ENCODE measurements at regions not wholly inside any gene's neighbourhood (a gene's known extent, or its start where the extent isn't known, plus 50 kb on each side); places are given as distances from the start of the nearest gene placed in this dataset.

DNA sequence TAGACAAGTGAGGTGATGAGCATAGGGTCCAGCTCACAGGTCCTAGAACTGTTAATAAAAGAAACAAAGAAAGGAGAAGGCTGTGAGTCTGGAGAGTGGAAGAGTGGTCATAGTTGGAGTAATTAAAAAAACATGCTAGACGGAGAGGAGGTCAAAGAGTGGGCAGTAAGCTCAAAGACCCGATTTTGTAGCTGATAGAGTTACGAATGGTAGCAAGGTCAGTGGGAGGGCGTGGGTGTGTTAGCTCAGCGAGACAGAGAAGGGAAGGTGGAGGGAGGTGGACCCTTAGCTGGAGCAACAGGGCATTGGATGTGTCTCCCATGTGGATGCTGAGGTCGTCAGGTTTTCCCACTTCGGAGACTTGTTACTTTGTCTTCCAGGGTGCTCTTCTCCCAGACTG is 431.7 kb downstream of the CDH26 start:
- ChIA-PET CTCF (no interaction called here), POLR2A (no interaction called here)
- no peaks in the 10 kb centered on the region for H3K9me3 ChIP-seq (ENCODE audit: control insufficient read depth, insufficient read depth, low read depth, low read length)
- H3K36me3 ChIP-seq (ENCODE audit: control insufficient read depth in 2 of 2, insufficient read depth in 1 of 2, low read length in 2 of 2): no peaks in the 10 kb centered on the region
- TF ChIP-seq, protein P1, sequence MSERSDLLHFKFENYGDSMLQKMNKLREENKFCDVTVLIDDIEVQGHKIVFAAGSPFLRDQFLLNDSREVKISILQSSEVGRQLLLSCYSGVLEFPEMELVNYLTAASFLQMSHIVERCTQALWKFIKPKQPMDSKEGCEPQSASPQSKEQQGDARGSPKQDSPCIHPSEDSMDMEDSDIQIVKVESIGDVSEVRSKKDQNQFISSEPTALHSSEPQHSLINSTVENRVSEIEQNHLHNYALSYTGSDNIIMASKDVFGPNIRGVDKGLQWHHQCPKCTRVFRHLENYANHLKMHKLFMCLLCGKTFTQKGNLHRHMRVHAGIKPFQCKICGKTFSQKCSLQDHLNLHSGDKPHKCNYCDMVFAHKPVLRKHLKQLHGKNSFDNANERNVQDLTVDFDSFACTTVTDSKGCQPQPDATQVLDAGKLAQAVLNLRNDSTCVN (tag by site-specific recombination; optimal IDR thresholded peaks at IDR 0.05): no peak
- TF ChIP-seq ZNF302 (tag by site-specific recombination; IDR thresholded peaks at IDR 0.05; ENCODE audit: low read depth) (no peak), ZFHX2 (tag by site-specific recombination; conservative IDR thresholded peaks at IDR 0.05) (peak; percentile 56), MEIS1 (CRISPR knock-in tag; IDR thresholded peaks at IDR 0.05; ENCODE audit: borderline replicate concordance) (no peak), EGR2 (tag by site-specific recombination; IDR thresholded peaks at IDR 0.05; ENCODE audit: low read depth) (peak; percentile 86)
- no peaks in the 10 kb centered on the region for H3K4me1 ChIP-seq (ENCODE audit: control insufficient read depth, insufficient read depth, low read length)
- H3K4me3 ChIP-seq (ENCODE audit: low read depth, low read length): no peak overlapping the region
- H3K27ac ChIP-seq (ENCODE audit: extremely low read depth, low read depth, low read length): no peak overlapping the region

DNA sequence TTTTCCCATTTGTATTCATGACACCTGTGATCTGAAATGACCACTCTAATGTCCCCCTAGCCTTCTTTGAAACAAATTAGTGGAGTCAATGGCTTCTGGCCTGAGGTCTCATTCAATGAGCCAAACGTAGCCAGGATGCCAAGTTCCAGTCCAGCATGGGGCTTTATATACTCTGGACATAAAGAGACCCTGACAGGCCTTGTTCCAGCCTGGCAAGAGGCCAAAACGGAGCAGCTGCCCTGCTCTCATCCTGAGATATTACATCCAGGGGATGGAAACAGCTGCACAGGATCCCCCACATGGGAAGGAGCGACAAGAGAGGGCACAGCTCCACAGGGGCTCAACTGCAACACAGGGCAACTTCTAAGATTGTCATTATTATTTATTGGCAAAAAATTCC is 437.8 kb downstream of the CDH26 start:
- Histone ChIP-seq H3K27ac (ENCODE audit: extremely low read depth, low read depth, low read length) (no peak overlapping the region), H3K36me3 (ENCODE audit: control insufficient read depth in 2 of 2, insufficient read depth in 1 of 2, low read length in 2 of 2) (no peaks in the 10 kb centered on the region), H3K9me3 (ENCODE audit: control insufficient read depth, insufficient read depth, low read depth, low read length) (no peaks in the 10 kb centered on the region; the same call in 1 of the 2 replicates), H3K4me1 (ENCODE audit: control insufficient read depth, insufficient read depth, low read length) (no peaks in the 10 kb centered on the region), H3K4me3 (ENCODE audit: low read depth, low read length) (no peak overlapping the region)
- CTCF ChIA-PET: no interaction called here
- POLR2A ChIA-PET: no interaction called here
- TF ChIP-seq ZNF114 (tag by site-specific recombination; IDR thresholded peaks at IDR 0.05) (no peak), TRIM28 (IDR thresholded peaks at IDR 0.05; ENCODE audit: borderline replicate concordance, low read length) (no peak), ZNF624 (tag by site-specific recombination; IDR thresholded peaks at IDR 0.05) (no peak)

DNA sequence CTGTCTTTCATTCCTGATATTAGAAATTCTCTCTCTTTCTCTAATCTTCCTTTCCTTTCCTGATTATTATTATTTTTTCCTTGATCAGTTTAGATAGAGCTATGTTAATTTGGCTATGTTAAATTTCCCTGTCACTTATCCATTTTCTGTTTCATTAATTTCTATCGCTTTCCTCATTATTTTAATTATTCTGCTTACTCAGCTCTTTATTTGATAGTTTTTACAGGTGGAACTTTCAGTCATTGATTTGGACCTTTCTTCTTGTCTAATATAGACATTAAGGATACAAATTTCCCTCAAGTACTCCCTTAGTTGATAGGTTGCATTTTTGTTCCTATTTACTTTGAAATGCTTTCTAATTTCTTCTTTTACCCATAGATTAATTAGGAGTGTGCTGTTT is 442.3 kb downstream of the CDH26 start:
- POLR2A ChIA-PET: no interaction called here
- CTCF ChIA-PET: no interaction called here

More for the DNA sequence above, 442.3 kb downstream of the CDH26 start:
- H3K4me3 ChIP-seq (ENCODE audit: low read depth, low read length): no peak overlapping the region
- no peaks in the 10 kb centered on the region for H3K4me1 ChIP-seq (ENCODE audit: control insufficient read depth, insufficient read depth, low read length)
- H3K27ac ChIP-seq (ENCODE audit: extremely low read depth, low read depth, low read length): no peak overlapping the region
- no peaks in the 10 kb centered on the region; the same call in 1 of the 2 replicates for H3K9me3 ChIP-seq (ENCODE audit: control insufficient read depth, insufficient read depth, low read depth, low read length)
- TF ChIP-seq, protein P2, sequence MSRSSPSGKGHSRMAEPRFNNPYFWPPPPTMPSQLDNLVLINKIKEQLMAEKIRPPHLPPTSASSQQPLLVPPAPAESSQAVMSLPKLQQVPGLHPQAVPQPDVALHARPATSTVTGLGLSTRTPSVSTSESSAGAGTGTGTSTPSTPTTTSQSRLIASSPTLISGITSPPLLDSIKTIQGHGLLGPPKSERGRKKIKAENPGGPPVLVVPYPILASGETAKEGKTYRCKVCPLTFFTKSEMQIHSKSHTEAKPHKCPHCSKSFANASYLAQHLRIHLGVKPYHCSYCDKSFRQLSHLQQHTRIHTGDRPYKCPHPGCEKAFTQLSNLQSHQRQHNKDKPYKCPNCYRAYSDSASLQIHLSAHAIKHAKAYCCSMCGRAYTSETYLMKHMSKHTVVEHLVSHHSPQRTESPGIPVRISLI (tag by site-specific recombination; IDR thresholded peaks at IDR 0.05): no peak
- TF ChIP-seq ZNF354C (tag by site-specific recombination; IDR thresholded peaks at IDR 0.05; ENCODE audit: borderline replicate concordance, low read depth): no peak
- TF ChIP-seq, protein P3, sequence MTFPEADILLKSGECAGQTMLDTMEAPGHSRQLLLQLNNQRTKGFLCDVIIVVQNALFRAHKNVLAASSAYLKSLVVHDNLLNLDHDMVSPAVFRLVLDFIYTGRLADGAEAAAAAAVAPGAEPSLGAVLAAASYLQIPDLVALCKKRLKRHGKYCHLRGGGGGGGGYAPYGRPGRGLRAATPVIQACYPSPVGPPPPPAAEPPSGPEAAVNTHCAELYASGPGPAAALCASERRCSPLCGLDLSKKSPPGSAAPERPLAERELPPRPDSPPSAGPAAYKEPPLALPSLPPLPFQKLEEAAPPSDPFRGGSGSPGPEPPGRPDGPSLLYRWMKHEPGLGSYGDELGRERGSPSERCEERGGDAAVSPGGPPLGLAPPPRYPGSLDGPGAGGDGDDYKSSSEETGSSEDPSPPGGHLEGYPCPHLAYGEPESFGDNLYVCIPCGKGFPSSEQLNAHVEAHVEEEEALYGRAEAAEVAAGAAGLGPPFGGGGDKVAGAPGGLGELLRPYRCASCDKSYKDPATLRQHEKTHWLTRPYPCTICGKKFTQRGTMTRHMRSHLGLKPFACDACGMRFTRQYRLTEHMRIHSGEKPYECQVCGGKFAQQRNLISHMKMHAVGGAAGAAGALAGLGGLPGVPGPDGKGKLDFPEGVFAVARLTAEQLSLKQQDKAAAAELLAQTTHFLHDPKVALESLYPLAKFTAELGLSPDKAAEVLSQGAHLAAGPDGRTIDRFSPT (tag by site-specific recombination; IDR thresholded peaks at IDR 0.05): no peak
- TF ChIP-seq, protein P4, sequence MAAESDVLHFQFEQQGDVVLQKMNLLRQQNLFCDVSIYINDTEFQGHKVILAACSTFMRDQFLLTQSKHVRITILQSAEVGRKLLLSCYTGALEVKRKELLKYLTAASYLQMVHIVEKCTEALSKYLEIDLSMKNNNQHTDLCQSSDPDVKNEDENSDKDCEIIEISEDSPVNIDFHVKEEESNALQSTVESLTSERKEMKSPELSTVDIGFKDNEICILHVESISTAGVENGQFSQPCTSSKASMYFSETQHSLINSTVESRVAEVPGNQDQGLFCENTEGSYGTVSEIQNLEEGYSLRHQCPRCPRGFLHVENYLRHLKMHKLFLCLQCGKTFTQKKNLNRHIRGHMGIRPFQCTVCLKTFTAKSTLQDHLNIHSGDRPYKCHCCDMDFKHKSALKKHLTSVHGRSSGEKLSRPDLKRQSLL (tag by site-specific recombination; IDR thresholded peaks at IDR 0.05): no peak
- TF ChIP-seq, protein P5, sequence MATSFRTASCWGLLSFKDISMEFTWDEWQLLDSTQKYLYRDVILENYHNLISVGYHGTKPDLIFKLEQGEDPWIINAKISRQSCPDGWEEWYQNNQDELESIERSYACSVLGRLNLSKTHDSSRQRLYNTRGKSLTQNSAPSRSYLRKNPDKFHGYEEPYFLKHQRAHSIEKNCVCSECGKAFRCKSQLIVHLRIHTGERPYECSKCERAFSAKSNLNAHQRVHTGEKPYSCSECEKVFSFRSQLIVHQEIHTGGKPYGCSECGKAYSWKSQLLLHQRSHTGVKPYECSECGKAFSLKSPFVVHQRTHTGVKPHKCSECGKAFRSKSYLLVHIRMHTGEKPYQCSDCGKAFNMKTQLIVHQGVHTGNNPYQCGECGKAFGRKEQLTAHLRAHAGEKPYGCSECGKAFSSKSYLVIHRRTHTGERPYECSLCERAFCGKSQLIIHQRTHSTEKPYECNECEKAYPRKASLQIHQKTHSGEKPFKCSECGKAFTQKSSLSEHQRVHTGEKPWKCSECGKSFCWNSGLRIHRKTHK (tag by site-specific recombination; IDR thresholded peaks at IDR 0.05): no peak
- no peak for TF ChIP-seq GLIS2 (tag by site-specific recombination; IDR thresholded peaks at IDR 0.05)
- no peak for TF ChIP-seq ZNF621 (tag by site-specific recombination; IDR thresholded peaks at IDR 0.05)
- TF ChIP-seq ZNF776 (tag by site-specific recombination; IDR thresholded peaks at IDR 0.05; ENCODE audit: borderline replicate concordance): no peak
- TF ChIP-seq, protein P6, sequence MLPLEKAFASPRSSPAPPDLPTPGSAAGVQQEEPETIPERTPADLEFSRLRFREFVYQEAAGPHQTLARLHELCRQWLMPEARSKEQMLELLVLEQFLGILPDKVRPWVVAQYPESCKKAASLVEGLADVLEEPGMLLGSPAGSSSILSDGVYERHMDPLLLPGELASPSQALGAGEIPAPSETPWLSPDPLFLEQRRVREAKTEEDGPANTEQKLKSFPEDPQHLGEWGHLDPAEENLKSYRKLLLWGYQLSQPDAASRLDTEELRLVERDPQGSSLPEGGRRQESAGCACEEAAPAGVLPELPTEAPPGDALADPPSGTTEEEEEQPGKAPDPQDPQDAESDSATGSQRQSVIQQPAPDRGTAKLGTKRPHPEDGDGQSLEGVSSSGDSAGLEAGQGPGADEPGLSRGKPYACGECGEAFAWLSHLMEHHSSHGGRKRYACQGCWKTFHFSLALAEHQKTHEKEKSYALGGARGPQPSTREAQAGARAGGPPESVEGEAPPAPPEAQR (tag by site-specific recombination; IDR thresholded peaks at IDR 0.05): no peak
- TF ChIP-seq ZNF2 (tag by site-specific recombination; IDR thresholded peaks at IDR 0.05): no peak
- no peak for TF ChIP-seq ZNF514 (tag by site-specific recombination; IDR thresholded peaks at IDR 0.05)
- no peaks in the 10 kb centered on the region for H3K36me3 ChIP-seq (ENCODE audit: control insufficient read depth in 2 of 2, insufficient read depth in 1 of 2, low read length in 2 of 2)

Data from HEK293 (cell line).